HG02642 (cell line): ENCODE measurements at regions not wholly inside any gene's neighbourhood (a gene's known extent, or its start where the extent isn't known, plus 50 kb on each side); places are given as distances from the start of the nearest gene placed in this dataset.
"Not testable (repeated sequence)": the region's sequence is repeated elsewhere in the genome, so short reads cannot be mapped to it uniquely, and the experiment has no call there.

Experiments used
- ATAC-seq: cut with Tn5 transposase; IDR thresholded peaks from one replicate; pipeline ENCODE4 v1.9.1; 2021; ENCODE audit warnings: mild to moderate bottlenecking; ENCODE audit not compliant: unreplicated experiment, poor library complexity

DNA sequence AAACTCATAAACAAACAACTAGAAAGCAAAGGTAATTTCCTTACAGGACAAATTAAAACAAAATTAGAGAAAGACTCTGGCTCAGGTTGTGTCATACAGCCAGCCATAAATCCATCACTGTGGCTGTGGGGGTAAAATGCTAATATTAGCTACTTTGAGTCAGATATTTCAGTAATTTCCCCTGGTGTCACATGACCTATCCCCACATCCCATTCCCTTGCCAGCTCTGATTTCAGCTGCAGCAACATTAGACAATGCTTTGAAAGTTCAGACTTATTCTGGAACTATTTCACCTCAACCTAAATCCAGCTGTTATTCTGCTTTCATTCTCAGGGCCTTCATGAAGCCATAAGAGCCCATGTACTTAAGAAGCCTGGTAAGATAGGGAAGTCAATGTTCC is 55.3 kb downstream of the RPL10L start:
- ATAC-seq = no peak

DNA sequence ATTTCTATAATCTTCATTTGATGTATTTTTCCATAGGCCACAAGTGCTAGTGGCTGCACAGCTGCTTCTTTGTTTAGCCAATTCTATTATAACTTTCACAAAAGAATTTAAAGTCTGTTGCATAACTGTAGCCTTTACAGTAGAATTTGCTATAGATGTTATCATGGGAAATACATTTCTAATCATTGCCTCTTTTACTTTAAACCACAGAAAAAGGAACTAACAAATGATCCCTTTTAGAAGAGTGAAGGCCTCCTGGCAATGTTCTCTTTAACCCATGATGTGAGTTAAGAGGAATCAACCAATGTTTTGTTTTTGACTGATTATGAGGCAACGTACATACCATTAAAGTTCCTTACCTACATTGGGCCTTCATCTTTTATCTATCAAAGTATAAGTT is 68.8 kb downstream of the RPL10L start:
- no peak for ATAC-seq

DNA sequence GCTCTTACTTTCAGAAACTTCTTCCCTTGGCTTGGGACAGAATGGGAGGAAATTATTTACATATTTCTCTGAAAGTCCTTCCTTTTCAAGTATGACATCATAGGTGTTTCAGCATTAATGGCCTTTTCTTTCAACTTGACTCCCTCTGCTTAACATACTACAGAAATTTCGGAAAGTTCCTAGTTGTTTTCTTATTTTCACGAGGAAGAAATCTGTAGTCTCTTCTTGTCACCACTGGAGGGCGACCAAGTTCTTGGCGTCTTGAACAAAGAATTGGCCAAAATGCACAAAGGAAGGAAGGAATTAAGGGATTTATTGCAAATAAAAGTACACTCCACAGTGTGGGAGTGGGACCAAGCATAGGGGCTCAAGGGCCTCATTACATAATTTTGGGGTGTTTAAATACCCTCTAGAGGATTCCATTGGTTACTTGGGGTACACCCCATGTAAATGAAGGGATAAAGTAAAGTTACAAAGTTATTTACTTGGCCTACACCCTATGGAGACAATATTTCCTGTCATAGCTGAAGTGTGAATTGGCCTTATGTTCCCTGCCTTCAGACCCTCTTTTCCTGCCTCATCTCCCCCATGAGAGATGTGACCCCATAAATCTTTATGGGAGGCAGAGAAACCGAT is 70.4 kb downstream of the RPL10L start:
- peak; percentile 50 for ATAC-seq

DNA sequence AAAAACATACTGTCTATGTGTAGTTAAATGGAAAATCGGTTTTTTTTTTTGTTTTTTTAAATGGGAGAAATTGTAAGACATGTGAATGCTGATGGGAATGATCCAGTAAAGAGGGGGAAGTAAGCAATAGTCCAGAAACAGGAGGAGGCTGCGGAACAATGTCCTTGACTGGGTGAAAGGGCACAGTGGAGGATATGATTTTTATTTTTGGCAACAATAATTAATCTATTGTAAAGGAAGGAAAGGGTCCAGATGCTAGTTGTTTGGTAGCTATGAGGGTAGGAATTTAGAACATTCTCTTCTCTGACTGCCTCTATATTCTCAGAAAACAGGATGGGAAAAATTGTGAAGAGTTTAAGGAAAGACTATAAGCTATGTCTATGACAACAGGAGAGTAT is 76.6 kb downstream of the RPL10L start:
- no peak for ATAC-seq

DNA sequence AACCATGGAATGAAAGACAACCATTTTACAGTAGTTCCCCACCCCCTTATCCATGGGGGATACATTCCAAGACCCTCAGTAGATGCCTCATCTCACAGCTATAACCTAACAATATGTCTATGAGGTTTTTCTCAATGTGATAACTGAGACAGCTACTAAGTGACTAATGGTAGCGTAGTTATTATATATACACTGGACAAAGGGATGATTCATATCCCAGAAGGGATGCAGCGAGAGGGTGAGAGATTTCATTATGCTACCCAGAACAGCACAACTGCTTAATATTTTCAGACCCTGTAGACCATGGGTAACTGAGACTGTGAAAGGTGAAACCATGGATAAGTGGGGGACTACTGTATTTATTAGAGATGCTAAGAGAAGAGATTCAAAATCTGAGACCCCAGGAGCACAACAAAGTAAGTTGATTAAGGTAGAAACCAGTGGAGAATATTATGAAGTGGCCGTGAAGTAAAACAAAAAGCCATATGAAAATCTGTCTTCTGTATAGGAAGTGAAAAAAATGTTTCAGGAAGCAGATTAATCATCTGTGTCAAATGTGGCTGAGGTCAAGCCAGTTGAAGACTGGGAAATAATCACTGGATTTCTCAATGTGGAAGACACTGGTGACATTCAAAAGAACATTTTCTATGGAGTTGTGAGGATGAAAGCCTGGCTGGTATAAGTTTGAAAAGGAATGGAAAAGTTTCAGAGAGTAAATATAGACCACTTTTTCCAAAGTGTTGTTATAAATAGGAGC is 77.2 kb downstream of the RPL10L start:
- ATAC-seq = no peak

DNA sequence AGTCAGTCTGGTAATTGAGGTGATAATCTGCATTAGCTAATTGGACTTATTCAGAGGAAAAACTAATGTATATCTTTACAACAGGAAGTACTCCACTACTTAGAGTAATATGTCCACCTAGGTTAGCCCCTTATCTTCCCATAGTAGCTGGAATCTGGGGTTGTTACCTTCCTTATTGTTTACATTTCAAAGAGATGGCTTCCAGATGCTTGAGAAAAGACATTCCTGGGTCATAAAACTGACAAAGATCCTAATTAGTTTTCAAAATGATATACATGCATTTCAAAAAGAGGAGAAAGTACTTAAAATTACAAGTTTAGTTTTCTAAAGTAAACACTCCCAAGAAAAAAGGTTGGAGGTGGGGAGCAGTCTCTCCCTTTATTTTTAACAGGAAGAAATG is 78.1 kb downstream of the RPL10L start:
- no peak for ATAC-seq

DNA sequence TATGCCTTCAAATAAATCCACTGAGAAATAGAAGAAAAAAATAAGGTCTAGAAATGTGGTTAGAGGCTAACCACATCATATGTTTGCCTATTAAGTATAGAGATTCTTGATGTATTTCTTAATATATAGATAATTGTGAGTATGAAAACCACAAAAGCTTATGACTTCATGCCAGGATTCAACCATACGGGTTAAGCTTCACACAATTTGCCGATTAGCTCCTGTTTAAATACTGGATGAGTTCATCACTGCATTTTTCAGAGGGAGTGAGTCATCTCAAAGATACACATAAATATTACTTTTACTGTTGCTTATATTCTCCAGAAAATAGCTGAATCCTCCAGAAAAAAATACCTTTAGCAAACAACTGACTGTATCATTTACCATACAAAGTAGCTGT is 79.6 kb downstream of the RPL10L start:
- no peak for ATAC-seq

DNA sequence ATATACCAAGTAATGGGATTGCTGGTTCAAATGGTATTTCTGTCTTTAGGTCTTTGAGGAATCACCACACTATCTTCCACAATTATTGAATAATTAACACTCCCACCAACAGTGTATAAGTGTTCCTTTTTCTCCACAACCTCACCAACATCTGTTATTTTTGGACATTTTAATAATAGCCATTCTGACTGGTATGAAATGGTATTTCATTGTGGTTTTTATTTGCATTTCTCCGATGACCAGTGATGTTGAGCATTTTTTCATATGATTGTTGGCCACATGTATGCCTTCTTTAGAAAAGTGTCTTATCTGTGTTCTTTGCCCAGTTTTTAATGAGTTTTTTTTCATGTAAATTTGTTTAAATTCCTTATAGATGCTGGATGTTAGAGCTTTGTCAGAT is 83.4 kb downstream of the RPL10L start:
- not testable (repeated sequence) for ATAC-seq

DNA sequence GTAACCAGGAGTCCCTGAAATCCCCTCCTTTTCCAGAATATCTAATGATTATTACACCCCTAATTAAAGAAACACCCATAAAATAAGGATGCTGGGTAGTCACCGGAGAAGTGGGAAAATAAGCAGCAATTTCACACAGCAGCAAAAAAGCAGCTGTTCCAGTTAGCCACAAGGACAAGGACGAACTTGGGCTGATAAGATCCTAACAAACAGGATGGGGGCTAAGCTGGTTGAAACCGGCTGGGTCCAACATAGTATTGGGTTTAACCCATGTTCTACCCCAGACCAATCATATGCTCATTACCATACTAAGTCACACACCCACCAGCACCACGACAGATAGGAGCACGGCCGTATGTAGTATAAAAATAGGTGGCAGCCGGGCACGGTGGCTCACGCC is 100.7 kb downstream of the RPL10L start:
- ATAC-seq = no peak

DNA sequence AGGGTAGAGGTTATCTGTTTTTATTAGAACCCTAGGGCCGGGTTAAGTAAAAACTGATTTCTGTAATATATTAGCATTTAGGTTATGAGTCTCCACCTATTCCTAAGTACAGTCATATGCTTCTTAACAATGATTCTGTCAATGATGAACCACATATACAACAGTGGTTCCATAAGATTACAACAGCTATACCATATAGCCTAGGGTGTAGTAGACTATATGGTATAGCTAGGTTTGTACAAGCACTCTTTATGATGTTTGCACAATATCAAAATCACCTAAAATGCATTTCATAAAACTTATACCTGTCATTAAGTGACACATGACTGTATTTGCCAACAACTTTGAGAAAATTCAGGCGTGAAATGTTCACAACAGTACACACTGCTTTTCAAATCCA is 110.6 kb downstream of the RPL10L start:
- ATAC-seq = no peak

DNA sequence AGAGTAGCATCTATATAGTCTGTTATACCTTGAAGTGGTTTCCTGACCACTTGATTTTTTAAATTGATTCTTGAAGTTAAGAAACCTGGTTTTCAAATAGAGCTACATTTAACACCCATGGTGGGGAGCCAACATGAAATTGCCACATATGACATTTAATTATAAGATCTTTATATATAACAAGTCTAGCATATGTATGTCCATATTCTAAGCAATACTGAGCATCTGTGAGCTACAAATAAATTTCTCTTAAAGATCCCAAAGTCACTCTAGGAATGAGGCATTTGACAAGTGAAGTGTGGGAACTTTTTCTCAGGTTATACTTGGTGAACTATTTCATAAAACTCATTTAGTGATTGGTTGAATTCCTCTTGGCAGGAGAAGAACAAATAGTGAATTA is 132.5 kb downstream of the RPL10L start:
- no peak for ATAC-seq

DNA sequence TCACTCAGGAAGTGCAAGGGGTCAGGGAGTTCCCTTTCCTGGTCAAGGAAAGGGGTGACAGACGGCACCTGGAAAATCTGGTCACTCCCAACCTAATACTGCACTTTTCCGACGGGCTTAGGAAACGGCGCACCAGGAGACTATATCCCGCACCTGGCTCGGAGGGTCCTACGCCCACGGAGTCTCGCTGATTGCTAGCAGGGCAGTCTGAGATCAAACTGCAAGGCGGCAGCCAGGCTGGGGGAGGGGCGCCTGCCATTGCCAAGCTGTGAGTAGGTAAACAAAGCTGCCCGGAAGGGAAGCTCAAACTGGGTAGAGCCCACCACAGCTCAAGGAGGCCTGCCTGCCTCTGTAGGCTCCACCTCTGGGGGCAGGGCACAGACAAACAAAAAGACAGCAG is 142.8 kb downstream of the RPL10L start:
- not testable (repeated sequence) for ATAC-seq

DNA sequence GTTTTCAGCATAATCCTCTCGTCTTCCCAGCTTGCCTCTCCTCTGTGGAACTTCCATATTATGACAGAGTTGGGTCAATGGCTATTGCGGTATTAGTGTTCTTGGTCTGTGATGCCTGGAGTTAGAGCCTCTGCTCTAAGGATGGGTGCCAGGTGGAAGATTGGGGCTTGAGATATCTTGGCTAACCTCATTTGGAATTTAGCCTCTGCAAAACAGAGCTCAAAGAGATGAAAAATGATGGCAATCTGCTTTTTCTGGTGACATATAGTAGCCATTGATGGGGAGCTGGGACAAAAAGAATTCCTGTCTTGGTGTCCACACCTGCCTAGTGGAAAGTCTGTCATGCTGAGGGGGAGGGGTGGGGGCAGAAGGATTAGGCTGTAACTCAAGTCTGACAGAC is 152.1 kb downstream of the RPL10L start:
- no peak for ATAC-seq

DNA sequence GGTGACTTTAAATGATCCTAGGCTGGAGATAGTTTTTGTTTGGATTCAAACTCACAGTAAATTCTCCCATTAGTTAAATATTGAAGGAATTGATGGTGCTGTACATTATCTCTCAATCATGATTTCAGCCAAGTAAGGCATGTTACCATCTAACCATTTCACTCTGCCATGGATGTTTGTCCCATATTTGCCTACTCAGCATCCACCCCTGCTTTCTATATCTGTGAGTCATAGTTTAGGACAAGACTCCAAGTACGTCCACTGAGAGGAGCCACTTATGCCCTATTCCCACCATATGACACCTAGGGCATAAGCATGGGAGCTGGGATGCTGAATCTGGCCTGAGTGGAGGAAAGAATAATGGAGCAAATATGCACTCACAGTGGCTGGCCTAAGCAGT is 155.2 kb downstream of the RPL10L start:
- ATAC-seq = no peak

DNA sequence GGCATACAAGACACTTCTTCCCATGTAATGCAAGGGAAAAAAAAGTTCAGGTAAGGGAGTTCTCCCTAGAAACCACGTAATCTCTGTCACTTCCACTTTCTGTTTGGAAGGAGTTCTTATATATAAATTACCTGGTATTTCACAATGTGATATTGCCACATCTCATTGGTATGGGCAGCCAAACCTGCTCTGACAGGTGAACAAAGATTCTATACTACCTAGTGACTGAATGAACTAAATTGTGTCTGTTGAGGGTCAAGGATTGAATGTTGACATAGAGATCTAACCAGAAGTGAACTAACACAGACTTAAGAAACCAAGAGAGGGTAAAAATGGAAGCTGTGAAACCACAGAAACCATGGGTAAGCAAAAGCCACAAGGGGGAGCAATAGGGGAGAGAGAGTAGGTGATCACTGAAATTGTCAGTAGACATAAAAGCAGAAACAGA is 161.3 kb downstream of the RPL10L start:
- peak; percentile 99 for ATAC-seq

DNA sequence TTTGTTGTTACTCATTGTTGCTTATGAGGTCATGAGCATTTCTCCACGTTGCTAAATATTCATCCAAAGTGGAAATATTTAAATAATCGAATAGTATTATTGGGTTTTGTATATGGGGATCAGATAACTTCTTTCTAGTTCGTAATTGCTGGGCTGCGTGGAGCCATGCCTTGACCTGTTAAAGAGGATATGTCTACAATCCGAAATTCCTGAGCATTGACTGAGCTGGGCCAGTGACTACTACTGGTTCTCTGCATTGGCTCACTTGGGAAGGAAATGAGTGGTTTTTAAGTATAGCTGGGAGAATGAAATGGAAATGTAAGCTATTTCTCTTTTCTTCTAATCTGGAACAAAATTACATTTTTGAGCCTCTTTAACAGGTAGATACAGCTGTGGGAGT is 163.2 kb downstream of the RPL10L start:
- no peak for ATAC-seq

DNA sequence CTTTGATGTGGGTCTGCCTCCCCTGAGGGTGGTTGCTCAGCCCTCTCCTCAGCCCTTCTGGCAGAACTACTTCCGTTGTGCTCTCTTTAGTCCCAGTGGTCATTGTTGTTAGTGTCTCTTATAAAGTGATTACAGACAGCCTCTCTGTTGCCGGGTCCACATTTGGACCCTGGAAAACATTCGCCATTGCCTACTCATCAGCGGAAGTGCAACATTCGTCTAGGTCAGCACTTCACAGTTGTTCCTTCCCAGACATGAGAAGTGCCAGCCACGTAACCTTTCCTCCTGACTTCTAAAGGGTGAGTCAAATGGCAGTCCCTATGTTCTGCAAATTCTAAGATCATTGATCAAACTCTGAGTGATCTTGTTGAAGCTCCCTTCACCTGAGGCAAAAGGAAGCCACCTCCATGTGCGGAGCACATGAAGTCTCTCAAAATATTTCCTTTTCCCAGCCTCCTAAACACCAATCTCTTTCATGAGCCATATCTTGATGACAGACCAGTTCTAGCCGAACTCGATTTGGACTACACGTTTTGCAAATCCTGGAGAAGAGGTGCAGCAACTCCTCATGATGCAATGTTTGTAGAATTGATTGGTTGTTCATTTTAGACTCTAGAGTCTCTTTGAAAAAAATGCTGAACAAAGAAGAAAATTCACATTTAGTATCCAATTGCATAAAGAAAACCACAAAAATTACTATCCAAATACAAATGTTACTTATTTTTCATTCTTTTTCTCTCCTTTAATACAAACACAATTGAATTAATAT is 163.8 kb downstream of the RPL10L start:
- no peak for ATAC-seq

DNA sequence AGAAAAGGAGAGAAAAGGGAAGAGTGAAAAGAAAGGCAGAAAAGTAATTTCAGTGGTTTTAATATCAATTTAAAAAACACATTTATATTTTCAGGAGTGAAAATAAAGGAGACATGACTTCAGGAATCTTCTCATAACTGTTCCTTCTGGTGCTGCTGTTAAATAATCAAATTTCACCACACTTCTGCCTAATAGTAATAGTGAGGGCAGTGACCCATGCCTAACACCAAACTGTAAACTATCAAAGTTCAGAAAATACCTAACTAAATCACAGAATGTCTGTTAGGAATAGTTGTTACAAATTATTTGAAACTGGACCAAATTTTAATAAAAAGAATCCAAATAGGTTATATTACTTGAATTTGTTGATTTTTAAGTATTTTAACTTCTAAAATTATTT is 169.4 kb downstream of the RPL10L start:
- ATAC-seq = no peak

DNA sequence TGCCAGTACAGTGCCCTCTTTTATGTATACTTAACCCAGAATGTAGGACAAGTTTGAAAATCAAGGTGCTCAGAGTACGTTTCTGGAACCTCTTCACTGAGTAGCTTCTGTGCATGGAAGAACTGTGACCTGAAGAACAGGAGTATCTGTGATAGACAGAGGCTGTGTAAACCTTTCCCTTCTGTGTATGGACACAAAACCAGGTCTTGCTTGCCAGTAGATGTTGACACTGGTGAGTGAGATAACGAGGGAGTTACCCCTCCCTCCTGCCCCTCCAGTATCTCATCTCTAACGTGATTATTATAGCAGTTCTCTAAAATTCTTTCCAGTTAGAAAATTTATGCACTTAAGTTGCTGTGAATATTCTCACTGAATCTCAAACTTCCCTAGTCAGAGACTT is 170.8 kb downstream of the RPL10L start:
- no peak for ATAC-seq

DNA sequence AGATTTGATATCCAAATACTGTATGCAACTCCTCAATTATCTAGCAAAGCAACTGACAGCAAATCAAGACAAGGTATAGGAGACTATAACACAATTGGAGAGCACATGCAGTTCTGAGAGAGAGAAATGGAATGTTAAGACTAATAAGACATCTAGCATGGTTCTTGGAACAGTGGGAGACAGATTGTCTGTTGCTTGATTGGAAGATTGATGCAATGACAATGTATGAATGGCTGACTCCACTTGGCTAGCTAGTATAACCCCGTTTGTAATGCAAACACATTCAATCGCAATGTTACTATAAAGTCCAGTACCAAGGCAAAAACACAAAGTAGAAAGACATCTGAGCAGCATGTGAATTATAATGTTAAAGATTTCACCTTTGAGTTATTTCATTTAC is 179.3 kb downstream of the RPL10L start:
- ATAC-seq = no peak

DNA sequence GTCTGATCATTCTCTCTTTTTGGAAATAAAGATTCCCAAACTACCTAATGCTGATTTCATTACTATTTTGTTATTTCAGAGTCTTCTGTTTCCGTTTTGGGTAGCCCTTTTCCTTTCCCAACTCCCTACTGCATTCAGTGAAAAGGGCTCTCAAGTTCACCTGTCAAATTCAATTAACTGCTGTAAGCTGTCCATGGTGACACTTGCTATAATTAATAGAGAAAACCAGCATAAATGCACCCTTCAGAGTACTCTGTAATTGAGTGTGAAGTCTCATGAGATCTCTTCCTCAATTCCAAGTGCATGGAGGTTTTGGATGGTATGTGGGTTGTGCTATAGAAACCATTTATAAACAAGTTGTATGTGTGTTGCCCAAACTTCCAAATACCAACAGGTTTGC is 187.2 kb downstream of the RPL10L start:
- ATAC-seq = no peak
